Vagina (tissue), 2 donors: ENCODE measurements at regions not wholly inside any gene's neighbourhood (a gene's known extent, or its start where the extent isn't known, plus 50 kb on each side); places are given as distances from the start of the nearest gene placed in this dataset.
"Not testable (repeated sequence)": the region's sequence is repeated elsewhere in the genome, so short reads cannot be mapped to it uniquely, and the experiment has no call there.

Experiments
- CTCF ChIP-seq, 3 experiments: fragments of 450-650 bp in 2 of 3; fragments of 200-600 bp in 1 of 3; sonication (generic) in 1 of 3; IDR thresholded peaks; one replicate each; pipeline ENCODE4 v1.5.1; 2017 to 2019; ENCODE audit warnings: antibody characterized with exemption in 3 of 3, mild to moderate bottlenecking in 2 of 3, moderate library complexity in 2 of 3
- POLR2A ChIP-seq, 2 donors: fragments of 450-650 bp; IDR thresholded peaks; one replicate each; pipeline ENCODE4 v1.6.1; 2017; ENCODE audit warnings: antibody characterized with exemption in 2 of 2, mild to moderate bottlenecking in 2 of 2, moderate library complexity in 2 of 2
- POLR2AphosphoS5 ChIP-seq, 2 donors: sonication (generic); formaldehyde crosslinking; IDR thresholded peaks; one replicate each; pipeline ENCODE4 v1.9.0; 2017; ENCODE audit warnings: antibody characterized with exemption in 2 of 2, mild to moderate bottlenecking in 2 of 2, low read depth in 1 of 2; ENCODE audit not compliant: insufficient read depth in 1 of 2

GRCh38 chr1:161453950-161454864 is 51.0 kb upstream of the FCGR2A start:
- TF ChIP-seq CTCF (IDR thresholded peaks at IDR 0.05); POLR2A (IDR thresholded peaks at IDR 0.05); POLR2AphosphoS5 (IDR thresholded peaks at IDR 0.05; ENCODE audit: insufficient read depth in 1 of 2, low read depth in 1 of 2): not testable (repeated sequence)
